HepG2 (cell line): ENCODE measurements at regions not wholly inside any gene's neighbourhood (a gene's known extent, or its start where the extent isn't known, plus 50 kb on each side); places are given as distances from the start of the nearest gene placed in this dataset.

Experiments used
- NFE2L2 ChIP-seq: fragments of 150-350 bp; IDR thresholded peaks from 2 replicates; pipeline ENCODE4 v1.6.1; 2014; ENCODE audit warnings: low read length
- RAD21 ChIP-seq: fragments of 450-650 bp; formaldehyde crosslinking; IDR thresholded peaks from 2 replicates; pipeline ENCODE4 v1.5.0; 2020; ENCODE audit warnings: mild to moderate bottlenecking
- RFX5 ChIP-seq: IDR thresholded peaks from 2 replicates; pipeline ENCODE4 v1.6.1; 2011; ENCODE audit warnings: low read depth, low read length, improper control_type of control experiment
- ZNF331 ChIP-seq: sonication (generic); formaldehyde crosslinking; IDR thresholded peaks from 2 replicates; pipeline ENCODE4 v1.4.0; 2020; ENCODE audit warnings: missing genetic modification reagents
- ZNF343 ChIP-seq: sonication (generic); formaldehyde crosslinking; IDR thresholded peaks from 2 replicates; pipeline ENCODE4 v1.4.0; 2020; ENCODE audit warnings: mild to moderate bottlenecking, missing genetic modification reagents
- TF ChIP-seq, protein P1 (sequence below): IDR thresholded peaks from 2 replicates; pipeline ENCODE4 v1.6.1; 2012; ENCODE audit warnings: inconsistent platforms
- TF ChIP-seq, protein P2 (sequence below): sonication (generic); formaldehyde crosslinking; IDR thresholded peaks from 2 replicates; pipeline ENCODE4 v1.5.0; 2020; ENCODE audit warnings: mild to moderate bottlenecking, missing genetic modification reagents, moderate library complexity
- TF ChIP-seq, protein P3 (sequence below): sonication (generic); formaldehyde crosslinking; IDR thresholded peaks from 2 replicates; pipeline ENCODE4 v1.4.0; 2020; ENCODE audit warnings: missing genetic modification reagents
- TF ChIP-seq, protein P4 (sequence below): sonication (generic); formaldehyde crosslinking; IDR thresholded peaks from 2 replicates; pipeline ENCODE4 v1.8.0; 2022; ENCODE audit warnings: missing genetic modification reagents, low read depth, mild to moderate bottlenecking, borderline replicate concordance
- TF ChIP-seq, protein P5 (sequence below): sonication (generic); formaldehyde crosslinking; IDR thresholded peaks from 2 replicates; pipeline ENCODE4 v1.9.0; 2022; ENCODE audit warnings: missing genetic modification reagents, mild to moderate bottlenecking, borderline replicate concordance

DNA sequence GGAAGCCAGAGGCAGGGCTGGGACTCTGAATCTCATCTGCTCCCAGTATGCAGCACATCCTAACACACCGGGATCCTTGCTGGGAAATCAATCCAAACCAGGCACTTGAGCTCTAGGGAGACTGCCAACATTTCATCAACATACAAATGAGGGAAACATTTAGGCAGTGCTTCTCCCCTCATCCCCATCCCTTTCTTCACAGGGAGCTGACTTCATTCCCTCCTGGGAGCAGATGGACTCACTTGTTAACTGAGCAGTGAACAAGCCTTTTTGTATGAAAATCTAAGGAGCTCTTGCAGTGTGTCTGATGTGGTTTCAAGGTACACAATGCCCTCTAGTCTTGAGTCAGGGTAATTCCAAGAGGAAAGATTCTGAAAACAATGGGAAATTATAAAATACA, 96.3 kb downstream of the TMEM114 start:
- TF ChIP-seq, protein P1, sequence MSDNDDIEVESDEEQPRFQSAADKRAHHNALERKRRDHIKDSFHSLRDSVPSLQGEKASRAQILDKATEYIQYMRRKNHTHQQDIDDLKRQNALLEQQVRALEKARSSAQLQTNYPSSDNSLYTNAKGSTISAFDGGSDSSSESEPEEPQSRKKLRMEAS, result no peak
- TF ChIP-seq, protein P2, sequence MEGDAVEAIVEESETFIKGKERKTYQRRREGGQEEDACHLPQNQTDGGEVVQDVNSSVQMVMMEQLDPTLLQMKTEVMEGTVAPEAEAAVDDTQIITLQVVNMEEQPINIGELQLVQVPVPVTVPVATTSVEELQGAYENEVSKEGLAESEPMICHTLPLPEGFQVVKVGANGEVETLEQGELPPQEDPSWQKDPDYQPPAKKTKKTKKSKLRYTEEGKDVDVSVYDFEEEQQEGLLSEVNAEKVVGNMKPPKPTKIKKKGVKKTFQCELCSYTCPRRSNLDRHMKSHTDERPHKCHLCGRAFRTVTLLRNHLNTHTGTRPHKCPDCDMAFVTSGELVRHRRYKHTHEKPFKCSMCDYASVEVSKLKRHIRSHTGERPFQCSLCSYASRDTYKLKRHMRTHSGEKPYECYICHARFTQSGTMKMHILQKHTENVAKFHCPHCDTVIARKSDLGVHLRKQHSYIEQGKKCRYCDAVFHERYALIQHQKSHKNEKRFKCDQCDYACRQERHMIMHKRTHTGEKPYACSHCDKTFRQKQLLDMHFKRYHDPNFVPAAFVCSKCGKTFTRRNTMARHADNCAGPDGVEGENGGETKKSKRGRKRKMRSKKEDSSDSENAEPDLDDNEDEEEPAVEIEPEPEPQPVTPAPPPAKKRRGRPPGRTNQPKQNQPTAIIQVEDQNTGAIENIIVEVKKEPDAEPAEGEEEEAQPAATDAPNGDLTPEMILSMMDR (CRISPR knock-in tag), result 0 out of 2 replicates have a peak, but pooled peaks have one; percentile 22
- no peak for TF ChIP-seq ZNF331
- TF ChIP-seq, protein P3, sequence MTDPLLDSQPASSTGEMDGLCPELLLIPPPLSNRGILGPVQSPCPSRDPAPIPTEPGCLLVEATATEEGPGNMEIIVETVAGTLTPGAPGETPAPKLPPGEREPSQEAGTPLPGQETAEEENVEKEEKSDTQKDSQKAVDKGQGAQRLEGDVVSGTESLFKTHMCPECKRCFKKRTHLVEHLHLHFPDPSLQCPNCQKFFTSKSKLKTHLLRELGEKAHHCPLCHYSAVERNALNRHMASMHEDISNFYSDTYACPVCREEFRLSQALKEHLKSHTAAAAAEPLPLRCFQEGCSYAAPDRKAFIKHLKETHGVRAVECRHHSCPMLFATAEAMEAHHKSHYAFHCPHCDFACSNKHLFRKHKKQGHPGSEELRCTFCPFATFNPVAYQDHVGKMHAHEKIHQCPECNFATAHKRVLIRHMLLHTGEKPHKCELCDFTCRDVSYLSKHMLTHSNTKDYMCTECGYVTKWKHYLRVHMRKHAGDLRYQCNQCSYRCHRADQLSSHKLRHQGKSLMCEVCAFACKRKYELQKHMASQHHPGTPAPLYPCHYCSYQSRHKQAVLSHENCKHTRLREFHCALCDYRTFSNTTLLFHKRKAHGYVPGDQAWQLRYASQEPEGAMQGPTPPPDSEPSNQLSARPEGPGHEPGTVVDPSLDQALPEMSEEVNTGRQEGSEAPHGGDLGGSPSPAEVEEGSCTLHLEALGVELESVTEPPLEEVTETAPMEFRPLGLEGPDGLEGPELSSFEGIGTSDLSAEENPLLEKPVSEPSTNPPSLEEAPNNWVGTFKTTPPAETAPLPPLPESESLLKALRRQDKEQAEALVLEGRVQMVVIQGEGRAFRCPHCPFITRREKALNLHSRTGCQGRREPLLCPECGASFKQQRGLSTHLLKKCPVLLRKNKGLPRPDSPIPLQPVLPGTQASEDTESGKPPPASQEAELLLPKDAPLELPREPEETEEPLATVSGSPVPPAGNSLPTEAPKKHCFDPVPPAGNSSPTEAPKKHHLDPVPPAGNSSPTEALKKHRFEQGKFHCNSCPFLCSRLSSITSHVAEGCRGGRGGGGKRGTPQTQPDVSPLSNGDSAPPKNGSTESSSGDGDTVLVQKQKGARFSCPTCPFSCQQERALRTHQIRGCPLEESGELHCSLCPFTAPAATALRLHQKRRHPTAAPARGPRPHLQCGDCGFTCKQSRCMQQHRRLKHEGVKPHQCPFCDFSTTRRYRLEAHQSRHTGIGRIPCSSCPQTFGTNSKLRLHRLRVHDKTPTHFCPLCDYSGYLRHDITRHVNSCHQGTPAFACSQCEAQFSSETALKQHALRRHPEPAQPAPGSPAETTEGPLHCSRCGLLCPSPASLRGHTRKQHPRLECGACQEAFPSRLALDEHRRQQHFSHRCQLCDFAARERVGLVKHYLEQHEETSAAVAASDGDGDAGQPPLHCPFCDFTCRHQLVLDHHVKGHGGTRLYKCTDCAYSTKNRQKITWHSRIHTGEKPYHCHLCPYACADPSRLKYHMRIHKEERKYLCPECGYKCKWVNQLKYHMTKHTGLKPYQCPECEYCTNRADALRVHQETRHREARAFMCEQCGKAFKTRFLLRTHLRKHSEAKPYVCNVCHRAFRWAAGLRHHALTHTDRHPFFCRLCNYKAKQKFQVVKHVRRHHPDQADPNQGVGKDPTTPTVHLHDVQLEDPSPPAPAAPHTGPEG (CRISPR knock-in tag), result no peak
- TF ChIP-seq ZNF343 (CRISPR knock-in tag), result no peak
- no peak for TF ChIP-seq RAD21 (CRISPR knock-in tag)
- TF ChIP-seq, protein P4, sequence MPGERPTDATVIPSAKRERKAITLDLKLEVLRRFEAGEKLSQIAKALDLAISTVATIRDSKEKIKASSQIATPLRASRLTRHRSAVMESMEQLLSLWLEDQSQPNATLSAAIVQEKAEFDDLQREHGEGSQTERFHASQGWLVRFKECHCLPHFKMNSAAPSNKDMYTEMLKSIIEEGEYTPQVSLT, result no peak
- no peak for TF ChIP-seq RFX5
- TF ChIP-seq, protein P5, sequence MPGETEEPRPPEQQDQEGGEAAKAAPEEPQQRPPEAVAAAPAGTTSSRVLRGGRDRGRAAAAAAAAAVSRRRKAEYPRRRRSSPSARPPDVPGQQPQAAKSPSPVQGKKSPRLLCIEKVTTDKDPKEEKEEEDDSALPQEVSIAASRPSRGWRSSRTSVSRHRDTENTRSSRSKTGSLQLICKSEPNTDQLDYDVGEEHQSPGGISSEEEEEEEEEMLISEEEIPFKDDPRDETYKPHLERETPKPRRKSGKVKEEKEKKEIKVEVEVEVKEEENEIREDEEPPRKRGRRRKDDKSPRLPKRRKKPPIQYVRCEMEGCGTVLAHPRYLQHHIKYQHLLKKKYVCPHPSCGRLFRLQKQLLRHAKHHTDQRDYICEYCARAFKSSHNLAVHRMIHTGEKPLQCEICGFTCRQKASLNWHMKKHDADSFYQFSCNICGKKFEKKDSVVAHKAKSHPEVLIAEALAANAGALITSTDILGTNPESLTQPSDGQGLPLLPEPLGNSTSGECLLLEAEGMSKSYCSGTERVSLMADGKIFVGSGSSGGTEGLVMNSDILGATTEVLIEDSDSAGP, result no peak
- TF ChIP-seq NFE2L2, result no peak
